Fibroblast of skin of right quadriceps (primary cell): ENCODE measurements at regions not wholly inside any gene's neighbourhood (a gene's known extent, or its start where the extent isn't known, plus 50 kb on each side); places are given as distances from the start of the nearest gene placed in this dataset.

Experiments
- DNase-seq: peaks from one replicate; pipeline ENCODE4 v3.0.0-alpha.2; 2013

- DNase-seq = no peak
These were observed 484.5 kb downstream of the NR2F1-AS1 start for GRCh38 chr5:93096561-93096960.

- DNase-seq = no peak
These were observed 488.5 kb downstream of the NR2F1-AS1 start for GRCh38 chr5:93092349-93093105.

DNA sequence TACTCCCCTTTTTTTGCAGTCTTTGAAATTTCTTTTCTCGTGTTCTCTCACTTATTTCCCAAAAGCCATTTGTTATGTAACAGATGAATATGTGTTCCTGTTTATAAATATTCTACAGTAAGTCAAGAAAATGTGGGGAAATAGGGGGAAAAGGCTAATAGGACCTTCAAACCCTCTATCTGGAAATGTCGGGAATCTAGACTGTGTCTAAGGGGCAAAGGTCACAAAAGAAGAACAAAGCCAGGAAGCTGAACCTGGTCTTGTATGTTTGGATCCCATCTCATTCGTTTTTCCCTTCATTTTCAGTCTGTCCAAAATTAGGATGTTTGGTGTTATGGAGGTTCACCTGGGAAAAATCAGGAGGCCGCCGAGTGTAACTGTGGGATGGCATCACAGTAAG, 490.3 kb downstream of the NR2F1-AS1 start:
- no peak for DNase-seq

GRCh38 chr5:93088592-93089389, 492.2 kb downstream of the NR2F1-AS1 start:
- DNase-seq = no peak

- no peak for DNase-seq
These were observed 493.7 kb downstream of the NR2F1-AS1 start for GRCh38 chr5:93087326-93087725.

- DNase-seq = no peak
These were observed 498.0 kb downstream of the NR2F1-AS1 start for GRCh38 chr5:93082981-93083380.

DNA sequence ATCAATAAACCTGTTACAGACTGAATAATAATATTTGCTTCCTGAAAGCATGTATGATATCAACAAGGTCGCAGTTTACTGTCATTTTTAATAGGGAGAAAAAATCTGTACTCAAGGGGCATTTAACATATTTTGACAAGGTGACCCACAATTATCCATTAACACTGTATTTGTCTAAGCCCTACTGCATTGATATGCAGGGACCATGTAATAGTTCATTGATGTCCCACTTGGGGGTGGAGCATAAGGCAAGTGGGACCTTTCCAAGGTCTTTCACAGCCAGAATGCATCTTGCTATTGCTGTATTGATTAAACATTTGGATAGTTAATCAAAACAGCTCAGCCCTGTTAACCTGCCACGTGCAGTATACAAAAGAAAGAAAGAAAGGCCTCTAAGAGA, 502.0 kb downstream of the NR2F1-AS1 start:
- DNase-seq = no peak

DNA sequence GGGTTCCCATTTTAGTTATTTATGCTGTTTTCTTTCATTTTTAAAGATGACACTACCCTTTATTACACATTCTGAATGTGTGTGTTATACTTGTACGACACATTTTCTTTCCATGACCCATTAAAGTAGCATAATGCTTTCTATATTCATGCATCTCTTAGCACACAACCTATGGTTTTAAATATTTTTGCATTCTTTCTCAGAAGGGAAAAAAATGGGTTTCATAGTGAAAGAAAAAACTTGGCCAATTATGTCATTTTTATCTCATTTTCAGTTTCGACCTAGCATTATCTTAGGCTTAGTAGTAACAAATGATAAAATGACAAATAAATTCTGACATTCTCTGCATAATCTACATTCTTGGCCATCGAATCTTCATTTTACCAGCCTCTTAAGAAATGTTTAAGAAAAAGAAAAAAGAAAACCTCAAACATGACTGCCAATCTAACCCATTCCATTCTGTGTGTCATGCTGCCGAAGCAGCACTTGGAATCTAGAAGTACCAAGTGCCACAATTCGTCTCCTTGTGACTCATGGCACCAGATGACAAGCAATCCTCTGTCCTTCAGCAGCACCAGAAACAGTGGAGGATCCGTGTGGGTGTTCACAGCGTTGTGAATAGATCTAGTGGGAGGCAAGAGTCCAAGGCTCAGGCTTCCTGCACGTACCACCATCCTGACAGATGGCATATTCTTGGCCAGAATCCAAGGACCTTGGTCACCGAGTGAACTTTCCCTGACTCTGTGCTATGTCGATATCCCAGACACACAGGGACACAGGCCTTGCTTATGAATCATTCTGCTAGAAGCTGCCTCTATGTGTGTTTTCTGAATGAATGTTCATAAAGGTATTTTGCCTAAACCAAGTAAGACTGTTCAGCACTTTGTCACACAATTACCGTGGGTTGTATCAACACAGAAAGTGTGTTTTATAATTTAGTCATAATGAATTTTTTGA, 502.7 kb downstream of the NR2F1-AS1 start:
- DNase-seq = peak; percentile 94

DNA sequence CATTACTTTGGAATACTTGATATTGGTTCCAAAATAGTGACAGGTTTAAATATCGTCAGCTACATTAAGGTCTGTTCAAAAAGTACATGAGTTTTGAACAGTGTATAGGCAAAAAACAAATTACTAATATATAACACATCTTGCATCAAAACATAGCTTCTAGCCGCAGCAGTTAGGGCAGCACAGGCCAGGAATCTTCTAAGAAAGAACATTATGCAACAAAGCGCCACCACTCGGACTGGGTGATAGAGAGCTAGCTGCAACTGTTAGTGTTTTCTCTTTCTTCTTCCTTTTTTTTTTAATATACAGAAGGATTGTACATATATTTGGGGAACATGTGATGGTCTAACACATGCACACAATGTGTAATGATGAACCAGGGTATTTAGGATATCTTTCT, 504.5 kb downstream of the NR2F1-AS1 start:
- DNase-seq = no peak

DNA sequence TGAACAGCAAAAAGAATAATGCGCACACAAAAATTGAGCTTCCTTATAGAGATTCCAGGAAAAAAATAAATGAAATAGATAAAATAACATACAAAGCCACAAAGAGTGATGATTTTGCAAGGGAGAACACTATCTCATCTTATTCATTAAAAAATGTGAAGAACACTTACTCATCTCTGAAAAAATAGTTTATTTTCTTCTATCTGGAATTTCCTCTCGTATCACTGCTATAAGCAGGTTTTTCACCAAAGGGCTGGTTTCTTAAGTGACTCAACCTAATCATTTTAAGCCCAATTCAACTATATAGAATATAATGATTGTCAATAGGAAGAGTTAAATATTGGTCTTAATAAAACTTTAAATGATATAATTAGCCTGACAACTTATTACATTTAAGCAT, 504.9 kb downstream of the NR2F1-AS1 start:
- peak; percentile 50 for DNase-seq

DNA sequence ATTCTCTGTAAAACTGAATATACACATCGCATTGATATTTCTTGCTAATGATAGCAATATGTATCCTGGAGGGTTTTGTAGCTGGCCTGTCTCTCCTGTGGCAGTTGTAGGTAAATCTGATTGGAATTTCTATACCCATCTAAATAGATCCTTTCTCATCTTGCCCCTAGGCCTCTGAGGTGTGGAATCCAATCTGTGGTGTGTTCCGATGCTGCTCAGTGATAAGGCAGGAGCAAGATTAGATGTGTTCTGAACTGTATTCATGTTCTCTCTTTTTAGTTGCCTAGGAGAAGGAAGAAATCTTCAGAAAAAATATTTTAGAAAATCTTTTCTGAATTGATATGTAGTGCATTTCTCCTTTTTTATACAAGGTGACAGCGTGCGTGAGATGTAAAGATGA, 507.5 kb downstream of the NR2F1-AS1 start:
- DNase-seq = no peak

GRCh38 chr5:93072831-93073459, 508.1 kb downstream of the NR2F1-AS1 start:
- DNase-seq = peak; percentile 50

- DNase-seq = no peak
These were observed 509.3 kb downstream of the NR2F1-AS1 start for GRCh38 chr5:93071710-93072109.

DNA sequence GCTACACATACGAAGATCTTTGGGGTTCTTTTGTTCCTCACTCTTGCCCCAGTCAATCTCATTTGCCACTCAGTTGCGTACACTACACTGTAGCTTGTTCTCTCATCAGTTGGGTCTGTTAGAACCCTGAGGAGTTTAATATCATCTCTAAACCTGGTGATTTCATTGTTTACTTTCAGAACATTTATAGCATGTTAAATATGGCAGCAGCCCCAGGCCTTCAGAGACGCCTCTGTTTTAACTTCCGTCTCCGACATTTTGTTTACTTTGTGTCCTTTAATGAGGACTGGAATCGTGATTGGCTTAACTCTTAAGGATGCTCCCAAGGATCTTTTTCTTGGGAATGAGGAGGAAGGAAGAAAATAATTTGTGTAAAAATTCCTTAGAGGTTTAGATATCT, 510.1 kb downstream of the NR2F1-AS1 start:
- DNase-seq = no peak

DNA sequence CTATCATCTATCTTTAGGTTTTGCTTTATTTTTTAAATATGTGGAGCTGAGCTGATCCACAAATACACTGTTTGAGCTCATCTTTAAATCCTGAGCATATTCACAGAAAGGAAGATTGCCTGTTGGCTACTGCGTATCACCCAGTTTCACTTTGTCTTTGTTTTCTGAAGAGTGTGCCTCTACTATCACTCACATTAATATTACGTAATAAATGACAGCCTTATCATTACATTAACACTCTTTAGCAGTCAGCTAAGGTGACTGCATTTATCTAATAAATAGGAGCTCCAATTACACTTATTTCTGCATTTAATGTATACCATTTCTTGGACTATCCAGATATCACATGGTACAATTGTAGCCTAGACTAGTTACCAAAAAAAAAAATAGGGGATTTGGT, 511.7 kb downstream of the NR2F1-AS1 start:
- no peak for DNase-seq

- no peak for DNase-seq
These were observed 518.5 kb downstream of the NR2F1-AS1 start for GRCh38 chr5:93062548-93062947.

GRCh38 chr5:93058309-93058708, 522.7 kb downstream of the NR2F1-AS1 start:
- DNase-seq = peak; percentile 74

- no peak for DNase-seq
These were observed 523.7 kb downstream of the NR2F1-AS1 start for GRCh38 chr5:93057311-93057710.

- no peak for DNase-seq
These were observed 525.0 kb downstream of the NR2F1-AS1 start for GRCh38 chr5:93055971-93056370.

- DNase-seq = no peak
These were observed 525.5 kb downstream of the NR2F1-AS1 start for GRCh38 chr5:93055561-93055960.

DNA sequence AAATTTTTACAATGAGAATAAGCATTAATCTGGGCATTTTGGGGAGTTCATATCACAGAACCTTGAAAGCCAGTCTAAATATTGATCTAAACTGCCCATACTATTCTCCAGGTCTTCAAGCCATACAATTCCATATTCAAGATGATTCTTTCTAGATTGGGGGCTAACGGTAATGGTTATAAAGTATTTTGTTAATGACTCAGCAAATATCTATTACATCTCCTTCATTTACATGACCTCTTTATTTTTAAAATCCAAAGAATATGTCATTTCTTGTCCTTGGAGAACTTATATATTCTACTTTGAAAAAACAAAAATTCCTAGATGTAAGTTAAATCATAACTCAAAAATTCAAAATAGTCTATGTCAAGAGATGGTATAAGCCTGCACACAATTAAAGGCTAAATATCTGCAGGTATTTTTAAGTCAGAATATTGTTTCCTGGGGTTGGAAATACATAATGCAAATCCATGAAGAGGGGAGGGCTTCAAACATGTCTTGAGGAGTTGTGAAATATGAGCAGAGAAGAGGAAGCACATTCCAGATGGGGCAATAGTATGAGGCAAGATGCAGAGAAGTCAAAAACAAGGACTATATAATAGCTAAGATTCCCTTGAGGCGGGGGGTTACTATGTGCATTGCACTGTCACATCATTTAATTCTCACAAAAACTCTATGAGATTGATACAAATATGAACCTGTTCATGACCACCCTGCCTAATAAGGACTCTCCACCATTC, 526.4 kb downstream of the NR2F1-AS1 start:
- peak; percentile 45 for DNase-seq

GRCh38 chr5:93053825-93054224, 527.2 kb downstream of the NR2F1-AS1 start:
- DNase-seq = no peak
